CD4-positive, alpha-beta T cell treated with Interleukin-12 subunit alpha and Interleukin-12 subunit beta, for 1 hour (primary cell): ENCODE measurements at regions not wholly inside any gene's neighbourhood (a gene's known extent, or its start where the extent isn't known, plus 50 kb on each side); places are given as distances from the start of the nearest gene placed in this dataset.

ENCODE experiments used
- DNase-seq: peaks from one replicate; pipeline ENCODE4 v3.0.0-alpha.2; 2020

DNA sequence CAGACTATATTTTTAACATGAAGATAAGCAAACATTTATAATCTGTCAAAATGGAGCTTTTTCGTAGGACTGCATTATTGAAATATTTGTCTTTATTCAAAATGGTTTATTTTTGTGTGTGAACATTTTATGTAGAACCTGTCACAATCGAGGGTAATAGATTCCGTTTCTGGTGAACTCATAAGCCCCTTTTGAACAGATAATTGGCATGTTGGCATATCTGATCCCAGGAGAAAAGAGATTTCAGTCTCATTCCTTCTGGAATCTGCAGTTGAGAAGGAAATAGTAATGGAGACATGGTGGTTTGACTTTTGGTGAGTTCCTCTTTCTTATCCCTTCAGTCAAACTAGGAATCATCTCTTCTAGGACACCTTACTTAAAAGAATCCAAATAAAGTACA lies 427.9 kb upstream of the B3GALT2 start:
- no peak for DNase-seq

- no peak for DNase-seq
Observed at GRCh38 chr1:193613041-193613440, 426.6 kb upstream of the B3GALT2 start.

DNA sequence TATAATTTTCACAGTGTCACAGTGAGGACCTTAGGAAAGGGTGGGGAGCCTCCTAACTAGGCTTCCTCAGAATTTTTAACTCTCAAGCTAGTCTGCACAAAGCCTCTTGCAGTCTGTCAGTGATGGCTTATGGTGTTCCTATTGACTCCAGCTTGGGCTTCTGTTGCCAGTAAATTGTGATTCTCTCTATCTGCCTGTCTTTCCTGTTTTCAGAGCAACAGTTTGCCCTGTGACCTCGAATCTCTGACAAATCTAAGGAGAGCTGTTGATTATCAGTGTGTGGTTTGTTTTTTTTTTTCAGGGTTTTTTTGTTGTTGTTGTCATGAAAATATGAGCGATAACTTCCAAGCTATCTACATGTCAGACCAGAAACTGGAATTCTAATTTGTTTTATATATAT lies 423.2 kb upstream of the B3GALT2 start:
- no peak for DNase-seq

DNA sequence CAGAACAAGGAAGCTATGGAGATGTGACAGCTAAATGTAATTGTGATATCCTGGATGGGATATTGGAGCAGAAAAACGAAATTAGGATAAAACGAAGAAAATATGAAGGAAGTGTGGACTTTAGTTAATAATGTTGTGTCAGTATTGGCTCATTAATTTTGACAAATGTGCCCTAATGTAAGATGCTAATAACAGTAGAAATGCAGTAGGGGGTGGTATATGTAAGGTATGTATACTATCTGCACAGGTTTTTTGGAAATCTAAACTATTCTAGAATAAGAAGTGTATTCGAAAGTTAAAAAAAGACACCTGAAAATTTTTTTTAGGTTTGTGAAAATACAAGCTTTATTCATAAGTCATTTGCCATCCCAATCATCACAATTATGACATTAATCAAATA lies 421.4 kb upstream of the B3GALT2 start:
- no peak for DNase-seq

DNA sequence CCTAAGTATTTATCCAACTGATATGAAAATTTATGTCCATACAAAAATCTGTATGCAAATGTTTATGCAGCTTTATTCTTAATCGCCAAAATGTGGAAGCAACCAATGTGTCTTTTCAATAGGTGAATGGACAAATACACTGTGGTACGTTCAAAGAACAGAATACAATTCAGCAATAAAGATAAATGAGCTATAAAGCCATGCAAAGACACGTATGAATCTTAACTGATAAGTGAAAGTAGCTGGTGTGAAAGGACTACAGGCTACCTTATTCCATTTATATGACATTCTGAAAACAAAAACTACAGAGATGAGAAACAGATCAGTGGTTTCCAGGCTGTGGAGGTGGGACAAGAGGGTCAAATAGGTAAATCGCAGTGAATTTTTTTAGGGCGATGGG lies 419.6 kb upstream of the B3GALT2 start:
- DNase-seq, result no peak

- DNase-seq, result no peak
Observed at GRCh38 chr1:193602705-193603104, 416.3 kb upstream of the B3GALT2 start.

- no peak for DNase-seq
Observed at GRCh38 chr1:193593147-193593885, 406.9 kb upstream of the B3GALT2 start.

GRCh38 chr1:193592317-193592716 lies 405.9 kb upstream of the B3GALT2 start:
- DNase-seq, result peak; percentile 35

DNA sequence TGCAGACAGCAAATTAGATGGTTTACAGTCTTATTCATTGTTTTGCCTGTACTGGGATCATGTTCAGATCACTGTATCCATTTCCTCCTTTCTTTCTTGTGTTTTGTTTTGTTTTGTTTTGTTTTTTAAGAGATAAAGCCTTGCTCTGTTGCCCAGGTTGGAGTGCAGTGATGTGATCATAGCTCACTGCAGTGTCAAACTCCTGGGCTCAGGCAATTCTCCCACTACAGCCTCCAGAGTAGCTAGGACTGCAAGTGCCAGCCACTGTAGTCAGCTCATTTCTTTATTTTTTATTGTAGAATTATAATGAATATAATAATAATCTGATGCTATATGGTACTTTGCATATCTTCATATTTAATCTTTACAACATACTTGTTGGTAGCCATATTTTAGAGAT lies 403.7 kb upstream of the B3GALT2 start:
- DNase-seq, result no peak

GRCh38 chr1:193589597-193590040 lies 403.2 kb upstream of the B3GALT2 start:
- DNase-seq, result no peak

- DNase-seq, result no peak
Observed at GRCh38 chr1:193588311-193589082, 402.1 kb upstream of the B3GALT2 start.

DNA sequence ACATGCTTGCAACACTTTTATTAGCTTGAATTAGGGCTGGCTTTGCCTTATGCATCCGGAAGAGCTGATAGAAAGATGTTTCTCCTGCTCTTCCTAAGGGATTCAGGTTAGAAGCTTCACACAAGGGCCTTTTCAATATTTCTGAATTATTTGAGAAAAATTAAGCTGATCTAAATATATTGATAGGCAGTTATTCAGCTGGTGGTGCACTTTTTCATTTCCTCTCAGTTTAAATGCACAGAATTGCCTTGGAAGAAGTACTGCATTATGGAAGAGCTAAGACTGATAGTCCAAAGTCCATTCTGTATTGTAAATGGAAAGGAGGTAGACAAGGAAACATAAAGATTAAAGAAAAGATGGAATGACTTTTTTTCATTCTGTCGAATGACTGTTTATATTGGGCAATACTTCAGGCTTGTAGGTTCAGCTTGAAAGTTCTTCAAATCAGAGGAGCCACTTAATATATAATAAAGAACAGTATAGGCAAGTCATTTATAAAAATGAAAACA lies 398.4 kb upstream of the B3GALT2 start:
- no peak for DNase-seq

GRCh38 chr1:193581341-193581740 lies 394.9 kb upstream of the B3GALT2 start:
- no peak for DNase-seq

DNA sequence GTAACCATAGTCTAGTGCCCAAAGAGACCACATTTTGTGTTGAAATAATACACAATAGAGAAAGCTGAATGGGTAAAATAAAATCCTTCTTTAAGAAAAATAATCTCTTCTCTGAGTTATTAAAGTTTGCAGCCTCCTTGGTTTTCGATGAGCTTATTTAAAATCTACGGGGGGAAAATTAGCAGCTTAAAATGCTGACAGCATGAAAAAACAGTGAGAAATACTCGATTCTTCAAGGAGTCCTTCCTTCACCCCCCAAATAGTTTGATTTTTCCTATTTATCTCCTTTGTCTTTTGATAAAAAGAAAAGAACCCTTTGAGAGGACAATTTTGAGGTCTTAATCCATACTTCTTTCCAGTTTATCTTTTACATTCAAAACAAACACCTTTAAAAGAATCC lies 394.0 kb upstream of the B3GALT2 start:
- no peak for DNase-seq

- DNase-seq, result no peak
Observed at GRCh38 chr1:193579323-193579722, 392.9 kb upstream of the B3GALT2 start.

DNA sequence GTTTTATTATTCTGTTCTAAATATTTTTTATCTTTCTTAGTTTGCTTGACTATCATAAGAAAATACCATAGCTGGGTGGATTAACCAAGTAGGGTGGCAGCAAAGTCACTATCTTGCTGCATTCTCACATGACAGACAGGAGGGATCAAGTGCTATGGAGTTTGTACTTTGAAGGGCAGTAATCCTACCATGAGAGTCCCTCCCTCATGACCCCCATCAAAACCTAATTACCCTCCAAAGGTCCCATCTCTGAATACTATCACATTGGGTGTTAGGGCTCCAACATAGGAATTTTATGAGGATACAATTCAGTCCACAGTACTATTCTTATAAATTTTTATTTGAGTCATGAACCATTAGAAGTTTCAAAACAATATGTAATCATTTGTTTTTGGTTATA lies 388.5 kb upstream of the B3GALT2 start:
- no peak for DNase-seq

GRCh38 chr1:193569983-193570269 lies 383.5 kb upstream of the B3GALT2 start:
- no peak for DNase-seq

- DNase-seq, result peak; percentile 50
Observed at GRCh38 chr1:193569096-193569982, 382.9 kb upstream of the B3GALT2 start.

DNA sequence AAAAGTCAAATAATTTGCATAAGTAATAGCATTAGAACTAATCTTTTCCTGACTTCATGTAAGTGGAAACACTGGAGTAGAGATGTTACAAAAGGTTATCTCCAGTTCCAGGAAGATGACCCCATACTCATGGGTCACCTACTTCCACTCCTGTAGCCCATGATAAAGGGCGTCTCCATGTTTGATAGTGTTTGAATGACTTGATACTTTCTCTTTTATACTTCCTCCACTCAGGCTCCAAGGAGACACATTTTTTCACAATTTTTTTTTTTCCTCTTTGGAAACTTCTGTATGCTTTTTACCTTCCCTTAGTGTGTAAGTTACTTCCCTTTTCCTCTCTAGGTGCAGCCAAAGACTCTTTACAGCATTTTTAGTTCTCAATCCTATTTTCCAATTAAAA lies 382.1 kb upstream of the B3GALT2 start:
- DNase-seq, result no peak

DNA sequence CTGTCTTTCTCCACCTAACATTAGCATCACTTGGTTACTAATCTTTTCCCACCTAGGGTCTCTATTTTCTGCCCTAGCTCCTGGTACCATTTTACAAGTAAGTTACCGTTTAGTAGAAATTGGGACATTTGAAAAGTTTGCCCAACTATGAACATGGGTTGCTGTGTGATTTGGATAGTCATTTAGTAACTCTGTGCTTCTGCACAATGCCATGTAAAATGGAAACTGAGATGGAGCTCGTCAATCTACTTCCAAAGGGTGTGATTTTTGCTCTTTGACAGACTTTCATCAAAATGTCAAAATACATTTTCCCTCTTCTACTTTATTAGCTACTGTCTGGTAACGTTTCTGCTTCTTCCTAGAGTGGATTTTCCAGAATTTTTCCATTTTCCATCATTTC lies 381.5 kb upstream of the B3GALT2 start:
- DNase-seq, result no peak

DNA sequence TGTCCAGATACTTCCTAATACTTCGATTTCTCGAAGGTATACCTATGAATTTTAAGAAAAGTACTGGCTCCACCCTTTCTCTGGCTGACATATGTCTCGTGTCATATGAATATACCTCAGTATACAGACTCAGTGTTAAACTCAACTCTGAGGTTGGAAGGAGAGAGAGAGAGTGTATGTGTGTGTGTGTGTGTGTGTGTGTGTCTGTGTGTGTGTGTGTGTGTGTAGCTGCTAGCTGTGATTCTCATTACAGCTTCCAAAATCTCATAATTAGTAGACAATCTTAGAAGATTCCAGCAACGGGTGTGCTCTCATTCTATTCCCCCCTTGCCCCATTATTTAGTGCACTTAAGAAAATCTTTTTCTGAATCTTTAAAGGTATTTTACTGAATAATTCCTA lies 380.3 kb upstream of the B3GALT2 start:
- no peak for DNase-seq

- DNase-seq, result no peak
Observed at GRCh38 chr1:193565971-193566577, 379.7 kb upstream of the B3GALT2 start.

DNA sequence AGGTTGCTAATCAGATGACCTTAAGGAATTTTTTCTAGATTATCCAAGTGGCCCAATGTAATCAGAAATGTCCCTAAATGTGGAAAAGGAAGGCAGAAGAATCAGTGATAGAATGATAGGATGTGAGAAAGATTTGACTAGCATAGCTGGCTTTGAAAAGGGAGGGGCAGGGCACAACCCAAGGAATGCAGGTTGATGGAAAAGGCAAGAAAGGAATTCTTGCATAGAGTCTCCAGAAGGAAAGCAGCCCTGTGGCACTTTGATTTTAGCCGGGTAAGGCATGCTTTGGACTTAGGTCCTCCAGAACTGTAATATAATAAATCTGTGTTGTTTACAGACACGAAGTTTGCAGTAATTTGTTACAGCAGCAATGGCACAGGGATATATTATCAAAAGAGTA lies 375.7 kb upstream of the B3GALT2 start:
- DNase-seq, result no peak
